ENCODE measurements at regions not wholly inside any gene's neighbourhood (a gene's known extent, or its start where the extent isn't known, plus 50 kb on each side); places are given as distances from the start of the nearest gene placed in this dataset.

GRCh38 chr9:18275313-18275990, 198.5 kb upstream of the ADAMTSL1 start:
- Histone ChIP-seq H2AFZ (ENCODE audit: low read length) (no peak overlapping the region), H3K9me2 (replicated peaks; ENCODE audit: insufficient read depth, low read length) (no peaks in the 10 kb centered on the region), H3K9ac (ENCODE audit: low read length) (no peak overlapping the region), H3K79me2 (ENCODE audit: low read length) (no peaks in the 10 kb centered on the region), H3K27ac (ENCODE audit: low read length) (no peak overlapping the region), H3K4me2 (ENCODE audit: low read depth, low read length) (no peak overlapping the region), H3K36me3 (replicated peaks; ENCODE audit: insufficient read depth, low read length) (no peaks in the 10 kb centered on the region), H3K4me1 (ENCODE audit: low read length) (no peaks in the 10 kb centered on the region), H4K20me1 (ENCODE audit: insufficient read depth, low read length) (no peaks in the 10 kb centered on the region), H3F3A (ENCODE audit: insufficient read depth, low read length) (no peaks in the 10 kb centered on the region), H3K9me3 (replicated peaks; ENCODE audit: insufficient read depth, low read length) (no peaks in the 10 kb centered on the region), H3K4me3 (ENCODE audit: low read length) (no peak overlapping the region), H3K27me3 (replicated peaks; ENCODE audit: insufficient read depth, low read length) (no peaks in the 10 kb centered on the region)
- no peak for DNase-seq
- TF ChIP-seq EZH2phosphoT487 (IDR thresholded peaks at IDR 0.05; ENCODE audit: low read length) (no peak), CTCF (IDR thresholded peaks at IDR 0.05; ENCODE audit: low read length) (no peak), EZH2 (optimal IDR thresholded peaks at IDR 0.05; ENCODE audit: low read depth, low read length) (no peak)

GRCh38 chr9:18281291-18281690, 192.7 kb upstream of the ADAMTSL1 start:
- Histone ChIP-seq H3K79me2 (ENCODE audit: low read length) (no peaks in the 10 kb centered on the region), H3K27ac (ENCODE audit: low read length) (no peak overlapping the region), H3K36me3 (replicated peaks; ENCODE audit: insufficient read depth, low read length) (no peaks in the 10 kb centered on the region), H3K9ac (ENCODE audit: low read length) (no peak overlapping the region), H3K9me3 (replicated peaks; ENCODE audit: insufficient read depth, low read length) (no peaks in the 10 kb centered on the region), H2AFZ (ENCODE audit: low read length) (no peak overlapping the region), H3K4me3 (ENCODE audit: low read length) (no peak overlapping the region), H3K9me2 (replicated peaks; ENCODE audit: insufficient read depth, low read length) (no peaks in the 10 kb centered on the region), H3F3A (ENCODE audit: insufficient read depth, low read length) (no peaks in the 10 kb centered on the region), H4K20me1 (ENCODE audit: insufficient read depth, low read length) (no peaks in the 10 kb centered on the region), H3K27me3 (replicated peaks; ENCODE audit: insufficient read depth, low read length) (no peaks in the 10 kb centered on the region), H3K4me2 (ENCODE audit: low read depth, low read length) (no peak overlapping the region), H3K4me1 (ENCODE audit: low read length) (no peaks in the 10 kb centered on the region)
- TF ChIP-seq EZH2 (optimal IDR thresholded peaks at IDR 0.05; ENCODE audit: low read depth, low read length): no peak
- no peak for TF ChIP-seq EZH2phosphoT487 (IDR thresholded peaks at IDR 0.05; ENCODE audit: low read length)
- no peak for TF ChIP-seq CTCF (IDR thresholded peaks at IDR 0.05; ENCODE audit: low read length)
- no peak for DNase-seq

GRCh38 chr9:18294229-18294628, 179.7 kb upstream of the ADAMTSL1 start:
- no peak overlapping the region for H3K27ac ChIP-seq (ENCODE audit: low read length)
- H3K9me2 ChIP-seq (replicated peaks; ENCODE audit: insufficient read depth, low read length): no peaks in the 10 kb centered on the region
- H3K4me2 ChIP-seq (ENCODE audit: low read depth, low read length): no peak overlapping the region
- DNase-seq: no peak
- no peaks in the 10 kb centered on the region for H3K79me2 ChIP-seq (ENCODE audit: low read length)
- no peaks in the 10 kb centered on the region for H3K9me3 ChIP-seq (replicated peaks; ENCODE audit: insufficient read depth, low read length)
- no peak overlapping the region for H2AFZ ChIP-seq (ENCODE audit: low read length)
- TF ChIP-seq CTCF (IDR thresholded peaks at IDR 0.05; ENCODE audit: low read length) (no peak), EZH2 (optimal IDR thresholded peaks at IDR 0.05; ENCODE audit: low read depth, low read length) (no peak), EZH2phosphoT487 (IDR thresholded peaks at IDR 0.05; ENCODE audit: low read length) (no peak)
- no peaks in the 10 kb centered on the region for H3K36me3 ChIP-seq (replicated peaks; ENCODE audit: insufficient read depth, low read length)
- H3K4me1 ChIP-seq (ENCODE audit: low read length): no peaks in the 10 kb centered on the region
- H3K9ac ChIP-seq (ENCODE audit: low read length): no peak overlapping the region
- H3F3A ChIP-seq (ENCODE audit: insufficient read depth, low read length): no peaks in the 10 kb centered on the region
- no peaks in the 10 kb centered on the region for H3K27me3 ChIP-seq (replicated peaks; ENCODE audit: insufficient read depth, low read length)
- H3K4me3 ChIP-seq (ENCODE audit: low read length): no peak overlapping the region
- H4K20me1 ChIP-seq (ENCODE audit: insufficient read depth, low read length): no peaks in the 10 kb centered on the region

Measured in MM.1S (cell line).